OCI-LY7 (cell line): ENCODE measurements at regions not wholly inside any gene's neighbourhood (a gene's known extent, or its start where the extent isn't known, plus 50 kb on each side); places are given as distances from the start of the nearest gene placed in this dataset.

Source experiments
- BruUV-seq: library from RNA; stranded (reverse); fragments of 400-500 nt; replicated peaks from 2 replicates; lab custom pipeline; 2021; lab: Mats Ljungman, UMichigan
- CTCF ChIA-PET: fragments of 300-600 bp; sonication (Branson Sonifier 250); formaldehyde crosslinking; loops from one replicate; lab custom pipeline; 2022; ENCODE audit warnings: antibody characterized with exemption; ENCODE audit not compliant: unreplicated experiment; lab: Charles Lee
- POLR2A ChIA-PET: fragments of 300-600 bp; sonication (Branson Sonifier 250); formaldehyde crosslinking; loops from one replicate; lab custom pipeline; 2022; ENCODE audit warnings: antibody characterized with exemption; lab: Charles Lee
- DNase-seq: peaks from one replicate; pipeline ENCODE4 v3.0.0-alpha.2; 2015; ENCODE audit warnings: low spot score
- H2AFZ ChIP-seq: fragments of 200-600 bp; sonication (generic), shearing (Covaris generic); 2 replicates; pipeline ENCODE4 v1.6.1; 2014; ENCODE audit warnings: mild to moderate bottlenecking, antibody characterized with exemption, low read length, moderate library complexity
- H3K27ac ChIP-seq: fragments of 200-600 bp; sonication (generic); 2 replicates; pipeline ENCODE4 v1.5.1; 2014; ENCODE audit warnings: mixed run types, low read depth, mild to moderate bottlenecking, moderate library complexity, low read length, inconsistent platforms; ENCODE audit not compliant: poor library complexity, severe bottlenecking
- H3K36me3 ChIP-seq: fragments of 200-600 bp; sonication (generic); 2 replicates; pipeline ENCODE4 v1.6.1; 2014; ENCODE audit warnings: mild to moderate bottlenecking, antibody characterized with exemption, low read length, moderate library complexity, mixed read lengths; ENCODE audit not compliant: insufficient read depth
- H3K4me1 ChIP-seq: fragments of 200-600 bp; sonication (generic); 2 replicates; pipeline ENCODE4 v1.5.1; 2014; ENCODE audit warnings: mild to moderate bottlenecking, low read length; ENCODE audit not compliant: insufficient read depth, poor library complexity, severe bottlenecking
- H3K4me2 ChIP-seq: fragments of 200-600 bp; sonication (generic); 2 replicates; pipeline ENCODE4 v1.6.1; 2014; ENCODE audit warnings: mild to moderate bottlenecking, low read length
- H3K4me3 ChIP-seq: fragments of 200-600 bp; sonication (generic); 2 replicates; pipeline ENCODE4 v1.5.1; 2014; ENCODE audit warnings: mild to moderate bottlenecking, low read depth, low read length; ENCODE audit not compliant: poor library complexity, severe bottlenecking
- H3K79me2 ChIP-seq: fragments of 200-600 bp; sonication (generic); 2 replicates; pipeline ENCODE4 v1.6.1; 2016; ENCODE audit warnings: low read depth, mild to moderate bottlenecking, low read length, moderate library complexity, mixed read lengths; ENCODE audit not compliant: insufficient read depth
- H3K9me2 ChIP-seq: fragments of 200-600 bp; sonication (generic); 2 replicates; pipeline ENCODE4 v1.6.1; 2016; ENCODE audit warnings: mild to moderate bottlenecking, low read length, mixed read lengths; ENCODE audit not compliant: insufficient read depth
- H3K9me3 ChIP-seq: fragments of 200-600 bp; sonication (generic); 2 replicates; pipeline ENCODE4 v1.6.1; 2014; ENCODE audit warnings: mild to moderate bottlenecking, mixed run types, low read length, mixed read lengths
- H4K20me1 ChIP-seq: fragments of 200-600 bp; sonication (generic); 2 replicates; pipeline ENCODE4 v1.6.1; 2014; ENCODE audit warnings: mild to moderate bottlenecking, antibody characterized with exemption, low read length, moderate library complexity, mixed read lengths; ENCODE audit not compliant: insufficient read depth
- EZH2phosphoT487 ChIP-seq: fragments of 200-600 bp; sonication (generic); IDR thresholded peaks from 2 replicates; pipeline ENCODE4 v1.6.1; 2018; ENCODE audit warnings: low read depth, borderline replicate concordance, mild to moderate bottlenecking, mixed run types, antibody characterized with exemption, low read length, moderate library complexity, mixed read lengths
- intact Hi-C: fragments of 100-400 bp; cut with micrococcal nuclease; formaldehyde crosslinking; loops from one replicate; pipeline ENCODE4 v1.10.0; 2022; ENCODE audit not compliant: unreplicated experiment
- TF ChIP-seq, protein P1 (sequence below): fragments of 200-600 bp; sonication (generic); conservative IDR thresholded peaks from 2 replicates; pipeline ENCODE4 v1.5.1; 2014; ENCODE audit warnings: mild to moderate bottlenecking, antibody characterized with exemption, low read length, moderate library complexity, mixed read lengths

GRCh38 chr12:75672200-75672599 is 160.8 kb upstream of the KRR1 start:
- POLR2A ChIA-PET: interaction anchor here (1.0 kb wide), 1 partner anchor 160 kb away, joined by 4 read pairs; no protein-coding TSS in a partner anchor
- no peak for DNase-seq
- no peaks in the 10 kb centered on the region for H3K4me1 ChIP-seq
- CTCF ChIA-PET: no interaction called here
- intact Hi-C loops: no loop called here
- TF ChIP-seq, protein P1, sequence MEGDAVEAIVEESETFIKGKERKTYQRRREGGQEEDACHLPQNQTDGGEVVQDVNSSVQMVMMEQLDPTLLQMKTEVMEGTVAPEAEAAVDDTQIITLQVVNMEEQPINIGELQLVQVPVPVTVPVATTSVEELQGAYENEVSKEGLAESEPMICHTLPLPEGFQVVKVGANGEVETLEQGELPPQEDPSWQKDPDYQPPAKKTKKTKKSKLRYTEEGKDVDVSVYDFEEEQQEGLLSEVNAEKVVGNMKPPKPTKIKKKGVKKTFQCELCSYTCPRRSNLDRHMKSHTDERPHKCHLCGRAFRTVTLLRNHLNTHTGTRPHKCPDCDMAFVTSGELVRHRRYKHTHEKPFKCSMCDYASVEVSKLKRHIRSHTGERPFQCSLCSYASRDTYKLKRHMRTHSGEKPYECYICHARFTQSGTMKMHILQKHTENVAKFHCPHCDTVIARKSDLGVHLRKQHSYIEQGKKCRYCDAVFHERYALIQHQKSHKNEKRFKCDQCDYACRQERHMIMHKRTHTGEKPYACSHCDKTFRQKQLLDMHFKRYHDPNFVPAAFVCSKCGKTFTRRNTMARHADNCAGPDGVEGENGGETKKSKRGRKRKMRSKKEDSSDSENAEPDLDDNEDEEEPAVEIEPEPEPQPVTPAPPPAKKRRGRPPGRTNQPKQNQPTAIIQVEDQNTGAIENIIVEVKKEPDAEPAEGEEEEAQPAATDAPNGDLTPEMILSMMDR: no peak
- no peak for TF ChIP-seq EZH2phosphoT487
- H3K4me3 ChIP-seq: no peak overlapping the region
- H3K79me2 ChIP-seq: no peaks in the 10 kb centered on the region
- H3K9me2 ChIP-seq: no peaks in the 10 kb centered on the region
- no peaks in the 10 kb centered on the region for H3K9me3 ChIP-seq
- BruUV-seq: no TSS peak
- H3K27ac ChIP-seq: no peak overlapping the region
- H4K20me1 ChIP-seq: no peaks in the 10 kb centered on the region
- no peak overlapping the region for H3K4me2 ChIP-seq
- H2AFZ ChIP-seq: no peak overlapping the region
- no peaks in the 10 kb centered on the region for H3K36me3 ChIP-seq

GRCh38 chr12:75670216-75670615 is 158.8 kb upstream of the KRR1 start:
- no peaks in the 10 kb centered on the region for H4K20me1 ChIP-seq
- no peaks in the 10 kb centered on the region for H3K9me3 ChIP-seq
- CTCF ChIA-PET: no interaction called here
- H3K9me2 ChIP-seq: no peaks in the 10 kb centered on the region
- no peak overlapping the region for H3K4me3 ChIP-seq
- BruUV-seq: no TSS peak
- H3K27ac ChIP-seq: no peak overlapping the region
- no peaks in the 10 kb centered on the region for H3K36me3 ChIP-seq
- no peak overlapping the region for H3K4me2 ChIP-seq
- no peaks in the 10 kb centered on the region for H3K79me2 ChIP-seq
- intact Hi-C loops: no loop called here
- H3K4me1 ChIP-seq: no peaks in the 10 kb centered on the region
- DNase-seq: no peak
- H2AFZ ChIP-seq: no peak overlapping the region
- POLR2A ChIA-PET: interaction anchor here (0.6 to 1.0 kb wide), 2 partner anchors 18 to 111 kb away, joined by 3 to 5 read pairs; no protein-coding TSS in a partner anchor
- TF ChIP-seq EZH2phosphoT487: no peak
- TF ChIP-seq, protein P1: no peak

DNA sequence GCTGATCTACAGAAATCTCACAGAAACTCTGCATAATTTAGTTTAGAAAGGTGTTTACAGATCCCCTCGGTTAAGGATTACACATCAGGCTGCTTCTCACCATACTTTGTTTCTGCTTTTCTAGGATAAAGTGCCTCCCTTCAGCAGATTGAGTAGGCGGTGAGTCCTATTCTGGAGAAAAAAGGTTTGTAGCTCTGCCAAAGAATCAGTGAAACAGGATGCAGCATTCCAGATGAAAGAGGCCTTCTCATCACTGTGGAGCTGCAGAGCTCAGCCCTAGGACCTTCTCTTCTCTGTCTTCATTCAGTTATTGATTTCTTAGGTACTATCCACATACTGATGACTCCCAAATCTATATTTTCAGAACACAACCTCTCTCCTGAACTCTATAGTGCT is 155.5 kb upstream of the KRR1 start:
- Histone ChIP-seq H3K36me3 (no peaks in the 10 kb centered on the region), H3K27ac (no peak overlapping the region), H2AFZ (no peak overlapping the region), H3K9me3 (no peaks in the 10 kb centered on the region), H4K20me1 (no peaks in the 10 kb centered on the region), H3K4me3 (no peak overlapping the region), H3K4me2 (no peak overlapping the region), H3K4me1 (no peaks in the 10 kb centered on the region), H3K9me2 (no peaks in the 10 kb centered on the region), H3K79me2 (no peaks in the 10 kb centered on the region)
- CTCF ChIA-PET: no interaction called here
- DNase-seq: no peak
- intact Hi-C loops: no loop called here
- BruUV-seq: no TSS peak
- no peak for TF ChIP-seq EZH2phosphoT487
- TF ChIP-seq, protein P1: no peak
- POLR2A ChIA-PET: no interaction called here
